Keratinocyte (primary cell): ENCODE measurements at regions not wholly inside any gene's neighbourhood (a gene's known extent, or its start where the extent isn't known, plus 50 kb on each side); places are given as distances from the start of the nearest gene placed in this dataset.
"Not testable (repeated sequence)": the region's sequence is repeated elsewhere in the genome, so short reads cannot be mapped to it uniquely, and the experiment has no call there.

Experiments
- DNase-seq: peaks from one replicate; pipeline ENCODE4 v3.0.0-alpha.2; 2011; ENCODE audit warnings: low read depth, missing footprints, low spot score
- FAIRE-seq: peaks from 2 replicates; lab custom pipeline; 2011; peaks lifted over from hg19 to GRCh38; lab: Jason Lieb, UNC
- H2AFZ ChIP-seq: 2 replicates; pipeline ENCODE4 v1.6.0; 2012; ENCODE audit warnings: low read length, control low read depth, inconsistent platforms; ENCODE audit not compliant: control insufficient read depth
- H3K27ac ChIP-seq: 2 replicates; pipeline ENCODE4 v1.5.1; 2011; ENCODE audit warnings: low read length; ENCODE audit not compliant: control insufficient read depth, insufficient read depth
- H3K27me3 ChIP-seq: 3 replicates; pipeline ENCODE4 v1.6.0; 2011; ENCODE audit warnings: low read length; ENCODE audit not compliant: control insufficient read depth, insufficient read depth; ENCODE audit errors: extremely low read depth
- H3K36me3 ChIP-seq, 2 experiments: 2 replicates in 1 of 2; 3 replicates in 1 of 2; pipeline ENCODE4 v1.5.1; 2011; ENCODE audit warnings: low read length in 2 of 2, mild to moderate bottlenecking in 1 of 2; ENCODE audit not compliant: control insufficient read depth in 2 of 2, insufficient read depth in 2 of 2; ENCODE audit errors: extremely low read depth in 1 of 2
- H3K4me1 ChIP-seq: 3 replicates; pipeline ENCODE4 v1.5.1; 2011; ENCODE audit warnings: low read length; ENCODE audit not compliant: control insufficient read depth, insufficient read depth; ENCODE audit errors: extremely low read depth
- H3K4me2 ChIP-seq: 3 replicates; pipeline ENCODE4 v1.6.0; 2011; ENCODE audit warnings: low read depth, low read length; ENCODE audit not compliant: control insufficient read depth, insufficient read depth; ENCODE audit errors: extremely low read depth
- H3K4me3 ChIP-seq, 3 experiments: fragments of 200-600 bp in 1 of 3; sonication (generic) in 1 of 3; 2 replicates in 2 of 3; 3 replicates in 1 of 3; pipeline ENCODE4 v1.5.1; 2011 to 2016; ENCODE audit warnings: low read length in 3 of 3, mild to moderate bottlenecking in 3 of 3, control low read depth in 2 of 3, inconsistent platforms in 1 of 3, low read depth in 1 of 3, mixed read lengths in 1 of 3, mixed run types in 1 of 3, moderate library complexity in 1 of 3; ENCODE audit not compliant: control insufficient read depth in 2 of 3, insufficient read depth in 2 of 3; ENCODE audit errors: extremely low read depth in 1 of 3
- H3K79me2 ChIP-seq: 2 replicates; pipeline ENCODE4 v1.6.0; 2012; ENCODE audit warnings: low read length; ENCODE audit not compliant: control insufficient read depth, insufficient read depth
- H3K9ac ChIP-seq: 3 replicates; pipeline ENCODE4 v1.6.0; 2011; ENCODE audit warnings: low read length; ENCODE audit not compliant: control insufficient read depth, insufficient read depth; ENCODE audit errors: extremely low read depth
- H3K9me1 ChIP-seq: 3 replicates; pipeline ENCODE4 v1.6.0; 2011; ENCODE audit warnings: low read length; ENCODE audit not compliant: control insufficient read depth, insufficient read depth; ENCODE audit errors: extremely low read depth
- H3K9me3 ChIP-seq: 2 replicates; pipeline ENCODE4 v1.5.1; 2012; ENCODE audit warnings: low read depth, low read length; ENCODE audit not compliant: control insufficient read depth
- H4K20me1 ChIP-seq: 3 replicates; pipeline ENCODE4 v1.6.0; 2011; ENCODE audit warnings: low read length; ENCODE audit not compliant: control insufficient read depth, insufficient read depth; ENCODE audit errors: extremely low read depth
- EZH2 ChIP-seq: IDR thresholded peaks from one replicate; pipeline ENCODE4 v1.6.1; 2012; ENCODE audit warnings: inconsistent platforms, mild to moderate bottlenecking, low read length, moderate library complexity
- dilution Hi-C: fragments of 300-500 bp; cut with MboI; formaldehyde crosslinking; loops from one replicate; pipeline ENCODE4 v1.7.0; 2020; ENCODE audit warnings: low sequenced_read_pairs; ENCODE audit not compliant: extremely low pct_ligation_motif_present
- TF ChIP-seq, protein P1 (sequence below), 3 experiments: IDR thresholded peaks in 1 of 3; conservative IDR thresholded peaks in 1 of 3; optimal IDR thresholded peaks in 1 of 3; 2 replicates in 2 of 3; 3 replicates in 1 of 3; pipeline versions ENCODE3 to v1.5.1; 2011; ENCODE audit warnings: low read length in 3 of 3, mild to moderate bottlenecking in 3 of 3, moderate library complexity in 2 of 3, control low read depth in 1 of 3, inconsistent platforms in 1 of 3; ENCODE audit not compliant: insufficient read depth in 2 of 3; ENCODE audit errors: extremely low read depth in 1 of 3

DNA sequence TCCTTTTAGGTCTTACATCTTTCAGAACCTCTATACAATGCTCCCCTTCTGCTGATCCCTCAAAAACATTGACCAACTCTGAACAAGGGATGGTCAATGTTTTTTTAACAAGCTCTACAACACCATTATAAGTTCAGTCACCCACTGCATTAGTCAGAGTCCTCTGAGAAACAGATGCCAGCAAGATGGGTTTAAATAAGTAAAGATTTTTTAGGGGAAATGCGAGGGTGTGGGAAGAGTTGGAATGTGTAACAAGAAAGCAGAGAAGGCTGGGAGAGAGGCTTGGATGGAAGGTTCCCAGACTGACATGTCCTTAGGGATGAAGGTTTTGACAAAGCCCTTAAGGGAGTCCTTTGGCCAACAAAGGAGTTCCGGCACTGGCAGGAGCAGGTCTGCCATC is 478.3 kb downstream of the FRK start:
- no peak for FAIRE-seq
- no peaks in the 10 kb centered on the region for H3K9me1 ChIP-seq
- no peaks in the 10 kb centered on the region for H3K79me2 ChIP-seq
- no peak overlapping the region for H3K4me3 ChIP-seq
- DNase-seq, result no peak
- dilution Hi-C loops, result no loop called here
- H3K9me3 ChIP-seq, result no peaks in the 10 kb centered on the region
- H3K36me3 ChIP-seq, result no peaks in the 10 kb centered on the region
- no peak overlapping the region for H3K4me2 ChIP-seq
- no peaks in the 10 kb centered on the region for H4K20me1 ChIP-seq
- H3K27ac ChIP-seq, result no peak overlapping the region
- no peak for TF ChIP-seq EZH2
- TF ChIP-seq, protein P1, sequence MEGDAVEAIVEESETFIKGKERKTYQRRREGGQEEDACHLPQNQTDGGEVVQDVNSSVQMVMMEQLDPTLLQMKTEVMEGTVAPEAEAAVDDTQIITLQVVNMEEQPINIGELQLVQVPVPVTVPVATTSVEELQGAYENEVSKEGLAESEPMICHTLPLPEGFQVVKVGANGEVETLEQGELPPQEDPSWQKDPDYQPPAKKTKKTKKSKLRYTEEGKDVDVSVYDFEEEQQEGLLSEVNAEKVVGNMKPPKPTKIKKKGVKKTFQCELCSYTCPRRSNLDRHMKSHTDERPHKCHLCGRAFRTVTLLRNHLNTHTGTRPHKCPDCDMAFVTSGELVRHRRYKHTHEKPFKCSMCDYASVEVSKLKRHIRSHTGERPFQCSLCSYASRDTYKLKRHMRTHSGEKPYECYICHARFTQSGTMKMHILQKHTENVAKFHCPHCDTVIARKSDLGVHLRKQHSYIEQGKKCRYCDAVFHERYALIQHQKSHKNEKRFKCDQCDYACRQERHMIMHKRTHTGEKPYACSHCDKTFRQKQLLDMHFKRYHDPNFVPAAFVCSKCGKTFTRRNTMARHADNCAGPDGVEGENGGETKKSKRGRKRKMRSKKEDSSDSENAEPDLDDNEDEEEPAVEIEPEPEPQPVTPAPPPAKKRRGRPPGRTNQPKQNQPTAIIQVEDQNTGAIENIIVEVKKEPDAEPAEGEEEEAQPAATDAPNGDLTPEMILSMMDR (optimal IDR thresholded peaks at IDR 0.05 in 1 of 3, IDR thresholded peaks at IDR 0.05 in 1 of 3, conservative IDR thresholded peaks at IDR 0.05 in 1 of 3; ENCODE audit: extremely low read depth in 1 of 3, insufficient read depth in 2 of 3, low read length in 3 of 3), result no peak
- H3K27me3 ChIP-seq, result no peaks in the 10 kb centered on the region
- H3K9ac ChIP-seq, result no peak overlapping the region
- no peaks in the 10 kb centered on the region for H3K4me1 ChIP-seq
- H2AFZ ChIP-seq, result no peak overlapping the region

DNA sequence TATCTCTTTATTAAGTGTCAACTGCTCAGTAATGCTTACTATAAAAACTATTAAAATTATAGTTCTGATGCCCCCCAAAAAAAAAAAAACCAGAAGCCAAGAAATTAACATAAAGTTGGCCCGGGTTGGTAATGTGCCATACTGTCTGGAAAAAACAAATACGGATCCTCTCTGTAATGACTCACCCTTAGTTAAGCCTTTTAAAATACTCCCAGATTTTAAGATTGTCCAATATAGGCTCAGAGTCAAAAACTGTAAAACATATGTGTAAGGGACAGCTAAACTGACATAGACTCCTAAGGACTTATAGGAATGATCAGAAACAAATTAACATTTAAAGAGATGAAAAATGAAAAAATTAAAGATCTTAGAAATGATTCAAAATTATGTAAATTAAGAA is 481.1 kb downstream of the FRK start:
- DNase-seq, H3K36me3 ChIP-seq, H3K9ac ChIP-seq, H3K4me1 ChIP-seq, H3K79me2 ChIP-seq, H3K4me2 ChIP-seq, FAIRE-seq, dilution Hi-C loops, H4K20me1 ChIP-seq, H3K27ac ChIP-seq, H3K27me3 ChIP-seq, H2AFZ ChIP-seq, H3K9me1 ChIP-seq, H3K9me3 ChIP-seq, H3K4me3 ChIP-seq: not testable (repeated sequence)

DNA sequence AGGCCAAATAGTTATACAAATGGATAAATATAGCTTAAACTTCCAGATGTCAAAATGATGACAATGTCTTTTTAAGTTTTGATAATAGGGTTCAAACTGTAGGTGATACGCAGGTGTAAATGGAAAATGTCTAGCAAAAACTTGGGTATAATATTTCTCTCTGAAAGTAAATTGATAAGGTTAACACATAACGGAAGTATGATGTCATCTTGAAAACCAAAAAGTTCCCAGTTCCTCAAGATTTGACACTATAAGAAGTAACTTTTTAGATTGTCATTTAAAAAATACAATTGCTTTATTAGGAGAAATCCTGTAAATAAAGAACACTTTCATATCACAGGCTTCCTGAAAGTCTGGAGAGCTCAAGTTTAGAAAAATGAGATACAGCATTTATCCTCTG is 483.4 kb downstream of the FRK start:
- no peaks in the 10 kb centered on the region for H3K27me3 ChIP-seq
- no peak overlapping the region for H3K27ac ChIP-seq
- no peaks in the 10 kb centered on the region for H3K4me1 ChIP-seq
- no peaks in the 10 kb centered on the region for H3K79me2 ChIP-seq
- no peak overlapping the region for H3K9ac ChIP-seq
- no peaks in the 10 kb centered on the region for H3K9me3 ChIP-seq
- TF ChIP-seq, protein P1 (optimal IDR thresholded peaks at IDR 0.05 in 1 of 3, IDR thresholded peaks at IDR 0.05 in 1 of 3, conservative IDR thresholded peaks at IDR 0.05 in 1 of 3; ENCODE audit: extremely low read depth in 1 of 3, insufficient read depth in 2 of 3, low read length in 3 of 3), result no peak
- no peak for TF ChIP-seq EZH2
- H3K4me3 ChIP-seq, result no peak overlapping the region
- FAIRE-seq (no peak), DNase-seq (no peak)
- H3K4me2 ChIP-seq, result no peak overlapping the region
- H3K36me3 ChIP-seq, result no peaks in the 10 kb centered on the region
- no peaks in the 10 kb centered on the region for H3K9me1 ChIP-seq
- H4K20me1 ChIP-seq, result no peaks in the 10 kb centered on the region
- no peak overlapping the region for H2AFZ ChIP-seq
- dilution Hi-C loops, result no loop called here
